GM19438 (cell line): ENCODE measurements at regions not wholly inside any gene's neighbourhood (a gene's known extent, or its start where the extent isn't known, plus 50 kb on each side); places are given as distances from the start of the nearest gene placed in this dataset.

Experiments used
- ATAC-seq: cut with Tn5 transposase; IDR thresholded peaks from one replicate; pipeline ENCODE4 v1.9.1; 2021; ENCODE audit warnings: low read depth; ENCODE audit not compliant: unreplicated experiment

DNA sequence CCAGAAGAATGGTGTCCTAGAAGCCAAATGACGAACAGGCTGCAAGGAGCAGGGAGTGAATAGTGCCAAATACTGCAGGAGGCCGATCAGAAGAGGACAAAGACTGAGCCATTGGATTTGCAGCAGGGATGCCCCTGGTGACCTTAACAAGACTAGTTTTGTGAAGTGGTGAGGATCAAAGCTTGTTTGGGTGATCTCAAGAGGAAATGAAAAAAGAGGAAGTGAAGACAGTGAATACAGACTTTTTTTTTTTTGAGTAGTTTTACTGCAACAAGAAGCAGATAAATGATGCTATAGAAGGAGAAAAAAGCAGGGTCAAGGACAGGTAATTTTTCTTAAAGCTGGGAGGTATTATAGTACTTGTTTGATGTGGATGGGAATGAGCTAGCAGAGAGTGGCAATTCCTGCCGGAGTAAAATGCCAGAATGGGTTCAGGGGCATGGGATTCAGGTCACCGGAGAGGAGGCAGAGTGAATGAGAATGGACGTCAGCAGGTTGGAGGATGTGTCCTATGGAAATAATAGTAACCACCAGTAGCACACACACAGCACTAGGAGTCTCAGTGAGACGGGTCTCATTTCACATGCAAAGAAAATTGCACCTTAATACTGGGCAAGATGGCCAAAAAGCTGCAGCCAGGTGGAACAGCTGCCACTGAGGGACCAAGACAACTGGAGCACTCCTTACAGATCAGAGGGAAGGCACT is 345.8 kb upstream of the CCDC196 start:
- ATAC-seq = no peak

DNA sequence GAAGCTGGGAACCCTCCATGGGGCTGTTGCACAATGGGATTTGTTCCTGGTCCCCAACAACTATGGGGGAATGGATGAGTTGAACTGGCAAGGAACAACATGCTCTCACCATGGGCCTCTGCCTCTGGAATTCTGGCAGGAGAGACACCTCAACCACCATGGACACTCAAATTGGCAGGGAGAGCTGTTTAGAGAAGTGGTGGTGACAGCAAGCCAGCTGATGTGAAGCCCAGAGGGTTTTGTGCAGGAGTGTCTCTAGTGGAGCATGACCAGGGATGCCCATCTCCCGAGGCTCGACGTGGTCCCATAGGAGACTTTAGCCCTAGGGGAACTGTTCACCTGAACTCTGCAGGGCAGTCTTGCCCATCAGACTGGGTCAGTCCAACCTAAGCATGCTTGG is 345.2 kb upstream of the CCDC196 start:
- ATAC-seq = no peak

DNA sequence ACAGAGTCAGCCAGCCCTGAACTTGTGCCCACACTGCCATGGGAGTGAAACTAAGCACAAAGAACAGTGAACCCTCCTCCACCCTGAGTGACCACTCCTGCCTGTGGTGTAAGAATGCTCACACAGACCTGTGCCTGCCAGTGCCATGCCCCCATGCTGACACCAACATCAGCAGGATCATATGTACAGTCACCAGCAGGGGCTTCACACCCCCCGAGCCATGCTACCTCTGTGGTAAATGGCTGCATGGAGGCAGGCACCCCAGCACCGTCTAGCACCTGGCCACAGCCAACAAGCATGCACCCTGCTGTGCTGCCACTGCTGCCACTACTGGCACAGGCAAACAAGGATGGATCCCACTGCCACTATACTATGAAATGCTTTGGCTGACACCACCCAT is 344.4 kb upstream of the CCDC196 start:
- no peak for ATAC-seq

GRCh38 chr14:66143387-66144112 is 342.6 kb upstream of the CCDC196 start:
- no peak for ATAC-seq

- ATAC-seq = no peak
Observed at GRCh38 chr14:66152302-66152701, 333.9 kb upstream of the CCDC196 start.

- ATAC-seq = no peak
Observed at GRCh38 chr14:66152747-66153146, 333.4 kb upstream of the CCDC196 start.

GRCh38 chr14:66163023-66163422 is 323.1 kb upstream of the CCDC196 start:
- ATAC-seq = no peak

DNA sequence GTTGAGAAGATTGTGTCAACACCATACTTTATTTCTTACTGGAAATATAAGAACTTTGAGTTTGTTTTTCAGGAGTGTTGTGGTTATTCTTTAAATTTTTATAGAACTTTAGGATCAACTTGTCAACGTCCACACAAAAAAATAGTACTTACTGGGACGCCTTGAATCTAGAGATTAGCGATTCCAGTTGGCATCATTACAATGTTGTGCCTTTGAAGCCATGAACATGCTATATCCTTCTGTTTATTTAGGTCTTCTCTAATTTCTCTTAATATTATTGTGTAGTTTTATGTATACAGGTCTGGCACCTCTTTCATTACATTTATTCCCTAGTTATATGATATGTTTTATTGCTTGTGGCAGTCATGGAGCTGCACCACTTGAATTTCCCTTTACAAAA is 320.8 kb upstream of the CCDC196 start:
- no peak for ATAC-seq

GRCh38 chr14:66174453-66174891 is 311.7 kb upstream of the CCDC196 start:
- ATAC-seq = no peak

GRCh38 chr14:66177935-66178334 is 308.2 kb upstream of the CCDC196 start:
- no peak for ATAC-seq

DNA sequence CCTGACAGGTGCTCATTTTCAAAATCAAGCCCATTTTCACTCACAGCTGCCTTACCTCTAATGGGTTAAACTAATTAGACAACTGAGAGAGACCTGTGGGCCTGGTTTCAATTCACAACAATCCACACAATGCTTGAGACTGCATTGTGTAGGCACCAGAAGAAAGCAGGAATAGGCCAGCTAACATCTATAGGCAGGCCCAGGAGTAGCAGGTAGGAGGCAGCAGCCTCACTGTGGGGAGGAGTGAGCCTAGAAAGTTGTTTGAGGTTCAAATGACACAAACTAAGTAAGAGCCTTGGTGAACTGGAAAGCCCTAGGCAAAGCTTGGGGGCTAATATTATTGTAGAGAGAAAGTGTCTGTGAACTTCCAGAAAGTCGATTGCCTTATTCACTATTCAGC is 289.5 kb upstream of the CCDC196 start:
- no peak for ATAC-seq

DNA sequence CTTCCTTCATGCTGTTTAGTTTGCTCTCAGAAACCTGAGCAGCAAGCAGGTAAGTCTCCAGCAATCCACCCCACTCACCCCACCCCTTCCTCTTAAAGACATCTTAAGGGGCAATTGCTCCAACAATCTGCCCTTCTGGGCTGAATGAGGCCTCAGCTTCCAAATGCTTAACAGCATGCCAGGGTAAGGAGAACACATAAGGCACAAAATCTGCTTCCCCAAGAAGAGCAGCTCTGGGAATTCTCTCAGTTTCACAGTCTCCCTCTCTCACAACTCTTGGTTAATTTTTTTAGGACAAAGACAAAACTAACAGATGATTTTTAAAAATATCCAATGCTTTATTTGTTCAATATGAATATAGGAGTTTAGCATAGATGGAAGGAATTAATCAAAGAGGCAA is 288.9 kb upstream of the CCDC196 start:
- ATAC-seq = no peak

DNA sequence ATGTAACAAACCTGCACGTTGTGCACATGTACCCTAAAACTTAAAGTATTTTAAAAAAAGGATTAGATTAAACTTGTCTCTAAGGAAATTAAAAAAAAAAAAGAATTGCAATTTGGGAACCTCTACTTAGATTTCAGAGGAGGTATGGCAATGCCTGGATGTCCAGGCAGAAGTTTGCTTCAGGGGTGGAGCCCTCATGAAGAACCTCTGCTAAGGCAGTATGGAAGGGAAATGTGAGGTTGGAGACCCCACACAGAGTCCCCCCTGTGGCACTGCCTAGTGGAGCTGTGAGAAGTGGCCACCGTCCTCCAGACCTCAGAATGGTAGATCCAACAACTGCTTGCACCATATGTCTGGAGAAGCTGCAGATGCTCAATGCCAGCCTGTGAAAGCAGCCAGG is 279.6 kb upstream of the CCDC196 start:
- ATAC-seq = no peak

DNA sequence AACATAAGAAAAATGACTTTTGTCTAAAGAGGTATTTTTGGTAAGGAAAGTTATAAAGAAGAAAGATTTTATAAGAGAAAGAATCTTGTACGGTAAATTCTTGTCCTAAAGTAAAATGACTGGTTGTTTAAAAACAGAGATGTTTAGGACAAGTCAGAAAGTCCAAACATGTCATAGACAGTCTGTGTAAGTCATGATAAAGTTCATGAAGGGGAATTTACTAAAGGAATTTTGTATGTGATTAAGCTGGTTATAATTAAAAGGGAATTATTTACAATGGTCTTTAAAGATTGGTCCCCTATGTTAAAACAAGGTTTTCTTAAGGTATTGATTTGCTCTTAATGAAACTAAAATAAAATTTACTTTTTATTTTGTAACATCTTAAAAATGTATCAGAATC is 269.4 kb upstream of the CCDC196 start:
- no peak for ATAC-seq

DNA sequence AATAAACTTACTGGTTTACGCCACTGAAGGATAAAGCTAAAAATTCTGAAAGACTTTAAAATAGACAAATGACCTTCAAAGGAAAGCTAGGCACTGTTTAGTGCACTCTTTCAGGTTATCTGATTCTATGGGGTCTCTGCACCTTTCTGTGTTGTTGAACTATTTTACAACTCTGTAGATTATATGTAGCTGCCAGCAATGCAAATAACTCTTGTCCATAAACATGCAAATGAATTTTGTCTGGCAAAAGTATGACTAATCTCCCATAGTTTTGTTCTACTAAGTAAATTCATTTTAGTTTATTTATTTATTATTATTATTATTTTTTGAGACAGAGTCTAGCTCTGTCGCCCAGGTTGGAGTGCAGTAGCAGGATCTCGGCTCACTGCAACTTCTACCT is 266.3 kb upstream of the CCDC196 start:
- ATAC-seq = no peak

DNA sequence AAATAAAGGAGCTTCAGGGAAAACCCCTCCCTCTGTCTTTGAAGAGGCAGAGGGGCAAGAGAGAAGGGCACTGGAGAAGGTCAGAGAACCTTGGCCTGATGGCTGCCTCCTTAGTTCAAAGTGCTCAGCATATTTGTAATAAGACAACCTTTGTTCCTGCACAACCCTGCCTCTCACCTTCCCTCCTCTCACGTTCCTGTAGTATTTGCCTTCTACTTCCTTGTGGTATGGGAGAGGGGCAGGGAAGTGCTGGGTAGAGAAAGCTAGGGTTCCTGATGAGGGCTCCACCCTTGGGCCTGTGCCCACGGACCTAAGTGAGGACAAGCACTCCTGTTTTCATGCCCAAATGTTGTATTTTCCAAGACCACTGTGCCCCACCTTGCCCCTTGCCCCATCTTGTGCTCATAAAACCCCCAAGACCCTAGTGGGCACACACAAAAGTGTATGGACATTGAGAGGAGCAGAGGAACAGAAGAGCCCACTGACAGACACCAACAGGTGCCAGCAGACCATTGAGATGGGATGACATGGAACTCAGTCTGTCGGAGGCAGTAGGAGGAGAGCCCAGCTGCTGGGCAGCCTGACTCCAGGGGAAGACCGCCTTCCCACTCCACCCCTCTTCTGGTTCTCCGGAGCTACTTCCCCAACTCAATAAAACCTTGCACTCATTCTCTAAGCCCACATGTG is 261.5 kb upstream of the CCDC196 start:
- ATAC-seq = no peak

DNA sequence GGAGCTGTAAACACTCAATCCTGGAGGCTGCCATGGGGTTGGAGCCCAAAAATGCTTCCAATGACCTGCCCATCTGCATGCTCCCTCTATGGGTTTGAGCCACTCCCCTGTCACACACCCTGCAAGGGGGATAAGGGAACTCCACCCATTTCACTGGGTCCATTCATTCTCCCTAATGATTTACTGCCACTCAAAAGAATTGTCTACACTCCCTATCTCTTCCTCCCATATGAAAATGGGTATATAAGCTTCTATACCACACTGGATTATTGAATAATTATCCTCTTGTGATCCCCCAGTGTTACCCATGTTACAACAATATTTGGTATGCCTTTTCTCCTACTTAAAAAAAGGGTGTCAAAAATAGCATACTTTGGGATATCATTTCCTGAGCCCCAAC is 260.8 kb upstream of the CCDC196 start:
- ATAC-seq = no peak

GRCh38 chr14:66228267-66228970 is 257.8 kb upstream of the CCDC196 start:
- no peak for ATAC-seq

DNA sequence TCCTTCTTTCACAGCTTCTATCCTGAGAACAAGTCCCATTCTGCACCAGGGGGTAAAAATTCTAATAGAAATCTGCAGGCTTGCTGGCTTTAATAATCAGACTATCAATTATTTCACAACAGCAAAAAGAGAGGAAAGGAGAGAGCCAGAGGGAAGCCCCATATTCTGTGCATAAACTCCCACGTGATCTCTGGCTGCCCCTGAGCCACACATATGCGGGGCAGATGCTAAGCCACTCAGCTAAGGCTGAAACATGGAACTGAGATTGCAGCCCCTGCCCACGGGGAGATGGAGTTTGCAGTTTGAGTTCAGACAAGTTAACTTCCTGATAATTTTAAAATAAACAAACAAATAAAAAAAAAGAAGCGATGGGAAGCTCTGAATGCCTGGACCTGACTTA is 254.4 kb upstream of the CCDC196 start:
- ATAC-seq = no peak

DNA sequence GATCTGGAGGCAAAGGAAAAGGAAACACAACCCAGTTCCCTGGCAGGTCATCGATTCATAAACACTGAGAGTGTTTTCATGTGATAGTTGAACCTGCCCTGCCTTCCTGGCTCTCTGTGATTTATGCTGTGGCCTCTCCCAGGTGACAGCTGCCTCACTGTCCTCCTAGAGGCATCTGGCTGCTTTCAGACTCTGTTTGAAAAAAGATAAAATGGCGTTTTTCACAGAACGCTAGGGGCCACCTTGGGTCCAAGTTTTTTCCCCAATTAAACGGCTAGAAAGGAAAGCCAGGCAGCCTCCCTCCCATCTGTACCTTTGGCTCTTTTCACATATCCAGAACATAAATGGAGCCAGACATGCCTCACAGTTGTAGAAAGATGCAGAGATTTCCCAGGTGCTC is 252.6 kb upstream of the CCDC196 start:
- ATAC-seq = no peak

GRCh38 chr14:66234411-66234810 is 251.8 kb upstream of the CCDC196 start:
- no peak for ATAC-seq
